Neural crest cell (in vitro differentiated cells): ENCODE measurements at regions not wholly inside any gene's neighbourhood (a gene's known extent, or its start where the extent isn't known, plus 50 kb on each side); places are given as distances from the start of the nearest gene placed in this dataset.

Experiments
- DNase-seq: peaks from one replicate; pipeline ENCODE4 v3.0.0; 2021; ENCODE audit warnings: low read depth, mixed read lengths, low spot score
- H3K27ac Mint-ChIP-seq: one replicate; pipeline ENCODE4 v1.8.0; 2021; ENCODE audit warnings: mild to moderate bottlenecking, mixed read lengths; ENCODE audit not compliant: unreplicated experiment
- H3K27me3 Mint-ChIP-seq: 2 replicates; pipeline ENCODE4 v1.8.0; 2021; ENCODE audit warnings: low read depth, mild to moderate bottlenecking, mixed read lengths
- H3K36me3 Mint-ChIP-seq: 2 replicates; pipeline ENCODE4 v1.8.0; 2021; ENCODE audit warnings: low read depth, mild to moderate bottlenecking, mixed read lengths
- H3K4me1 Mint-ChIP-seq: 2 replicates; pipeline ENCODE4 v1.8.0; 2021; ENCODE audit warnings: mixed read lengths
- H3K4me3 Mint-ChIP-seq: one replicate; pipeline ENCODE4 v1.8.0; 2021; ENCODE audit warnings: mild to moderate bottlenecking, mixed read lengths
- H3K9me3 Mint-ChIP-seq: 2 replicates; pipeline ENCODE4 v1.8.0; 2021; ENCODE audit warnings: mixed read lengths
- CTCF ChIP-seq: fragments of 200-600 bp; sonication (generic); conservative IDR thresholded peaks from 2 replicates; pipeline ENCODE4 v1.5.0; 2021; ENCODE audit warnings: antibody characterized with exemption, mild to moderate bottlenecking

GRCh38 chr6:43922426-43923375 is 152.7 kb downstream of the VEGFA start:
- H3K4me1 Mint-ChIP-seq: peaks cover 12% of the 10 kb centered on the region

GRCh38 chr6:43921548-43922425 is 151.8 kb downstream of the VEGFA start:
- no peak overlapping the region for H3K4me3 Mint-ChIP-seq
- no peak overlapping the region for H3K27ac Mint-ChIP-seq
- H3K9me3 Mint-ChIP-seq: no peaks in the 10 kb centered on the region
- no peaks in the 10 kb centered on the region for H3K27me3 Mint-ChIP-seq
- H3K36me3 Mint-ChIP-seq: no peaks in the 10 kb centered on the region
- no peak for DNase-seq
- TF ChIP-seq CTCF: no peak
- peaks cover 6% of the 10 kb centered on the region for H3K4me1 Mint-ChIP-seq

More at GRCh38 chr6:43922426-43923375, 152.7 kb downstream of the VEGFA start:
- TF ChIP-seq CTCF: no peak
- H3K36me3 Mint-ChIP-seq: no peaks in the 10 kb centered on the region
- H3K9me3 Mint-ChIP-seq: no peaks in the 10 kb centered on the region
- no peak overlapping the region for H3K4me3 Mint-ChIP-seq
- H3K27ac Mint-ChIP-seq: no peak overlapping the region
- no peaks in the 10 kb centered on the region for H3K27me3 Mint-ChIP-seq
- DNase-seq: no peak

- no peak for TF ChIP-seq CTCF
- no peaks in the 10 kb centered on the region for H3K9me3 Mint-ChIP-seq
- no peaks in the 10 kb centered on the region for H3K27me3 Mint-ChIP-seq
- H3K36me3 Mint-ChIP-seq: no peaks in the 10 kb centered on the region
- no peaks in the 10 kb centered on the region for H3K4me1 Mint-ChIP-seq
- DNase-seq: no peak
- H3K4me3 Mint-ChIP-seq: no peak overlapping the region
- H3K27ac Mint-ChIP-seq: no peak overlapping the region
Measured at GRCh38 chr6:43921039-43921438, 151.0 kb downstream of the VEGFA start.

- TF ChIP-seq CTCF: no peak
Measured at GRCh38 chr6:43919774-43920173, 149.8 kb downstream of the VEGFA start.

GRCh38 chr6:43917878-43918382 is 147.9 kb downstream of the VEGFA start:
- Mint-ChIP-seq H3K27me3 (no peaks in the 10 kb centered on the region), H3K4me3 (no peak overlapping the region), H3K4me1 (no peaks in the 10 kb centered on the region), H3K36me3 (no peaks in the 10 kb centered on the region), H3K27ac (no peak overlapping the region), H3K9me3 (no peaks in the 10 kb centered on the region)
- no peak for DNase-seq
- no peak for TF ChIP-seq CTCF

More at GRCh38 chr6:43919774-43920173, 149.8 kb downstream of the VEGFA start:
- no peaks in the 10 kb centered on the region for H3K27me3 Mint-ChIP-seq
- no peaks in the 10 kb centered on the region for H3K36me3 Mint-ChIP-seq
- H3K9me3 Mint-ChIP-seq: no peaks in the 10 kb centered on the region
- H3K4me3 Mint-ChIP-seq: no peak overlapping the region
- no peak overlapping the region for H3K27ac Mint-ChIP-seq
- no peaks in the 10 kb centered on the region for H3K4me1 Mint-ChIP-seq
- no peak for DNase-seq
